SIG-M5 treated with dmso at 0.1 percent for 504 hours (cell line): ENCODE measurements at regions not wholly inside any gene's neighbourhood (a gene's known extent, or its start where the extent isn't known, plus 50 kb on each side); places are given as distances from the start of the nearest gene placed in this dataset.
"Not testable (repeated sequence)": the region's sequence is repeated elsewhere in the genome, so short reads cannot be mapped to it uniquely, and the experiment has no call there.

Experiments
- DNase-seq: peaks from one replicate; lab custom pipeline; 2025; ENCODE audit not compliant: unreplicated experiment; lab: John Stamatoyannopoulos, UW

GRCh38 chr14:39722547-39723273 lies 290.5 kb upstream of the FBXO33 start:
- DNase-seq, result no peak

GRCh38 chr14:39716987-39717570 lies 284.8 kb upstream of the FBXO33 start:
- DNase-seq, result no peak

GRCh38 chr14:39712293-39712999 lies 280.2 kb upstream of the FBXO33 start:
- no peak for DNase-seq

GRCh38 chr14:39704594-39704993 lies 272.4 kb upstream of the FBXO33 start:
- DNase-seq, result no peak

GRCh38 chr14:39694341-39694740 lies 262.1 kb upstream of the FBXO33 start:
- DNase-seq, result no peak

- DNase-seq, result no peak
Observed at GRCh38 chr14:39683691-39684260, 251.5 kb upstream of the FBXO33 start.

- DNase-seq, result no peak
Observed at GRCh38 chr14:39682582-39682981, 250.3 kb upstream of the FBXO33 start.

- DNase-seq, result no peak
Observed at GRCh38 chr14:39681782-39682399, 249.7 kb upstream of the FBXO33 start.

- no peak for DNase-seq
Observed at GRCh38 chr14:39680777-39681176, 248.5 kb upstream of the FBXO33 start.

GRCh38 chr14:39673734-39674133 lies 241.5 kb upstream of the FBXO33 start:
- DNase-seq, result no peak

- DNase-seq, result no peak
Observed at GRCh38 chr14:39673270-39673711, 241.1 kb upstream of the FBXO33 start.

- DNase-seq, result no peak
Observed at GRCh38 chr14:39668449-39668848, 236.2 kb upstream of the FBXO33 start.

GRCh38 chr14:39666386-39666785 lies 234.2 kb upstream of the FBXO33 start:
- no peak for DNase-seq

- DNase-seq, result no peak
Observed at GRCh38 chr14:39665075-39665475, 232.8 kb upstream of the FBXO33 start.

- DNase-seq, result no peak
Observed at GRCh38 chr14:39664646-39665045, 232.4 kb upstream of the FBXO33 start.

- no peak for DNase-seq
Observed at GRCh38 chr14:39641224-39641623, 209.0 kb upstream of the FBXO33 start.

GRCh38 chr14:39639009-39639408 lies 206.8 kb upstream of the FBXO33 start:
- DNase-seq, result not testable (repeated sequence)

- DNase-seq, result no peak
Observed at GRCh38 chr14:39628087-39628486, 195.9 kb upstream of the FBXO33 start.

- DNase-seq, result no peak
Observed at GRCh38 chr14:39626589-39627576, 194.7 kb upstream of the FBXO33 start.

- DNase-seq, result no peak
Observed at GRCh38 chr14:39621678-39622077, 189.4 kb upstream of the FBXO33 start.
